NCI-H748 treated with DMSO at 0.1 percent for 48 hours (cell line): ENCODE measurements at regions not wholly inside any gene's neighbourhood (a gene's known extent, or its start where the extent isn't known, plus 50 kb on each side); places are given as distances from the start of the nearest gene placed in this dataset.
"Not testable (repeated sequence)": the region's sequence is repeated elsewhere in the genome, so short reads cannot be mapped to it uniquely, and the experiment has no call there.

ENCODE experiments used
- DNase-seq: peaks from one replicate; lab custom pipeline; 2025; lab: John Stamatoyannopoulos, UW

GRCh38 chr14:43296061-43296460 is 1211.0 kb downstream of the FSCB start:
- DNase-seq: not testable (repeated sequence)

DNA sequence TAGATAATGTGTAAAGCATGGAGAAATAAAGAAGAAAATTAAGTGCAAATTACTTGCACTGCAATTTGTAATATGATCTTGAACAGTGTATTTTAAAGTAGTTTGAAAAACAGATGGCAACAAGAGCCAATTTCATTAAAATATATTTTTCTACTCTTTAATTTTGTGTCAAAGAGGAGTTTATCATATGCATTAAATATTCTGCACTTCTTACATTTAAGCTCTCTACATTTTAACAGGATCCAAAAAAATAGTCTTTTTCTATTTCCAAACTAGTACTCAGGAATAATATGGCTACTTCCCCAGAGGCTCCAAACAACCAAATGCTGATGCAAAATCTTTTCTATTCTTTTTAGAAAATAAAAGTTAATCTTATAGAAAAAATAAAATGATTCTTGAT is 1221.5 kb downstream of the FSCB start:
- no peak for DNase-seq

DNA sequence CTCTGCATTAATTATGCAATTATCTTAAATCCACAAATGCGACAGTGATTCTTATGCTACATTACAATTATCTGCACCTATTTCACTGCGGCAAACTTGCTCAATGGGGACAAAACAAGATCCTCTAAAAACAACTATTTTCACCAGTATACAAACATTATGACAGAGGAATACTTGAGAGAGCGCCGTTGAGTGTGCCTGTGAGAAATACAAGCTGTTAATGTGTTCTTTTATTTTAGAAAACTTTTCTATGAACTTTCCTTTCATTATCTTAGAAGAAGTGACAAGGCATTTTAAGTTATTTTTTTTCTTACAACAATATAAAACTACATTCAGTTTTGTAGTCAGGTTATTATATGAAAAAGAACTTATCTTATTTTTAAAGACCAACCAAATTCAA is 1247.0 kb downstream of the FSCB start:
- no peak for DNase-seq

- no peak for DNase-seq
These were observed 1248.7 kb downstream of the FSCB start for GRCh38 chr14:43258396-43258795.

DNA sequence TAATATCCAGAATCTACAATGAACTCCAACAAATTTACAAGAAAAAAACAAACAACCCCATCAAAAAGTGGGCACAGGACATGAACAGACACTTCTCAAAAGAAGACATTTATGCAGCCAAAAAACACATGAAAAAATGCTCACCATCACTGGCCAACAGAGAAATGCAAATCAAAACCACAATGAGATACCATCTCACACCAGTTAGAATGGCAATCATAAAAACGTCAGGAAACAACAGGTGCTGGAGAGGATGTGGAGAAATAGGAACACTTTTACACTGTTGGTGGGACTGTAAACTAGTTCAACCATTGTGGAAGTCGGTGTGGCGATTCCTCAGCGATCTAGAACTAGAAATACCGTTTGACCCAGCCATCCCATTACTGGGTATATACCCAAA is 1250.1 kb downstream of the FSCB start:
- not testable (repeated sequence) for DNase-seq

- DNase-seq: no peak
These were observed 1254.2 kb downstream of the FSCB start for GRCh38 chr14:43252866-43253265.

- no peak for DNase-seq
These were observed 1257.5 kb downstream of the FSCB start for GRCh38 chr14:43249591-43249990.

DNA sequence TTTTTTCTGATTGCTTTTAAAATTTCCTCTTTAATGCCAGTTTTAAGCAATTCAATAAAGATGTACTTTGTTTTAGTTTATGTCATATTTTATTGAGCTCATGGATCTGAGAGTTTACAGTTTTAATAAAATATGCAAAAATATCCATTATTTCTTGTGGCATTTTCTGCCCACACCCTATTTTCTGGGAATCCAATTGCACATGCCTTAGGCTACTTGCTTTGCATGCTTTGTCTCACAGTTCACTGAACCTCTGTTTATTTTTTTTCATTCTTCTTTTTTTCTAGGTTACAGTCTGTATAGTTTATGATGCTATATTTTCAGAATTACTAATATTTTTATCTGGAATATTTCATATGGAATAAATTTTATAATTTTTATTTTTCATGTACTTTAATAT is 1258.0 kb downstream of the FSCB start:
- no peak for DNase-seq

DNA sequence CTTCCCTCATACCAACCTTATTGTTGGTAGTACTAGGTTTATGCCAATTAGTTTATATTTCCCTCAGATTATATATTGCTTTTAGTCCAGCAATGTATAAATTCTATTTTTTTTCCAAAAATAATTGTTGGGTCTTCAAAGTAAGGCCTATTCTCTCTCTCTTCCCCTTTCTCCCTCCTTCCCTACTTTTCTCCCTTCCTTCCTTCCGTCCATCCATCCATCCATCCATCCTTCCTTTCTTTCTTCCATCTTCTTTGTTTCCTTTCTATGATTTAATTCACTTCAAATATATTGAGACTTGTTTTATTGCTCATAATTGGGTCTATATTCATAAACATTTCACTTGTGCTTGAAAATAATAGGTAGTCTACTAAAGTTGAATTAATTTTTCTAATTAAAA is 1259.2 kb downstream of the FSCB start:
- no peak for DNase-seq

DNA sequence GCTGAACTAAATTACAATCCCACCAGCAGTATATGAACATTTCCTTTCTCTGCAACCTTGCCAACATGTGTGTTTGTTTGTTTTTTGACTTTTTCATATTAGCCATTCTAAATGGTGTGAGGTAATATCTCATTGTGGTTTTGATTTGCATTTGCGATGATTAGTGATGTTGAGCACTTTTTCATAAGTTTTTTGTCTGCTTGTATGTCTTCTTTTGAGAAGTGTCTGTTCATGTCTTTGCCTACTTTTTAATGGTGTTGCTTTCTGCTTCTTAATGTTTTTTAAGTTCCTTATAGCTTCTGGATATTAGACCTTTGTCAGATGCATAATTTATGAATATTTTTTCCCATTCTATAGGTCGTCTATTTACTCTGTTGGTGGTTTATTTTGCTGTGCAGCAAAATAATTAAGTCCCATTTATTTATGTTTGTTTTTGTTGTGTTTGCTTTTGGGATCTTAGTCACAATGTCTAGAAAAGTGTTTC is 1262.9 kb downstream of the FSCB start:
- no peak for DNase-seq

GRCh38 chr14:43243168-43243567 is 1263.9 kb downstream of the FSCB start:
- no peak for DNase-seq

GRCh38 chr14:43232261-43232660 is 1274.8 kb downstream of the FSCB start:
- no peak for DNase-seq

DNA sequence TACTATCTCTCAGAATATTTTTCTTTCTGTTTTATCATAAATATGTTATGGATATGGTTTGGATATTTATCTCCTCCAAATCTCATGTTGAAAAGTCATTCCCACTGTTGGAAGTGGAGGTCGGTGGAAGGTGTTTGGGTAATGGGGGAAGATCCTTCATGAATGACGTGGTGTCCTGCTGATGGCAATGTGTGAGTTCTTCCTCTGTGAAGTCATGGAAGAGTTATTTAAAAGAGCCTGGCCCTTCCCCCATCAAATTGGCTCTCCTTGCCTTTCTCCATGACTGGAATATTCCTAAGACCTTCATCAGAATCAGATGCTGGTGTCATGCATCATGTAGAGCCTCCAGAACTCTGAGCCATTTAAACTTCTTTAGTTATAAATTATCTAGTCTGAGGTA is 1291.6 kb downstream of the FSCB start:
- no peak for DNase-seq

- no peak for DNase-seq
These were observed 1299.9 kb downstream of the FSCB start for GRCh38 chr14:43207189-43207588.

DNA sequence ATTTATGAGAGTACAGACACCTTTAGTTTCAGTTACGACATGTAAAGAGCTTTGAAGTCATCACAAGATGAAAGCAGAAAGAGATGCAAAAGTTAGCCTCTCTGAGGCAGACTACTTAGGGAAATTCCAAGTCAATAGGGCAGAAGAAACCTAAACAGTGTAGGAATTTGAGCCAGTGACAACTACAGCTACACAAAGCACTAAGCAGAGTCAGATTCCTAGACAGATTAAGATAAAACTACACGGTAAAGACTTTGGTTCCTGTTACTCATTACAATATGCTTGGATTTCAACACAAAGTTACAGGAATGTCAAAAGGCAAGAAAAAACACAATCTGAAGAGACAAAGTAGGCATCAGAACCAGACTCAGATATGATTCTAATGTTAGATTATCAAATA is 1302.3 kb downstream of the FSCB start:
- DNase-seq: no peak

- no peak for DNase-seq
These were observed 1306.6 kb downstream of the FSCB start for GRCh38 chr14:43200519-43200918.

DNA sequence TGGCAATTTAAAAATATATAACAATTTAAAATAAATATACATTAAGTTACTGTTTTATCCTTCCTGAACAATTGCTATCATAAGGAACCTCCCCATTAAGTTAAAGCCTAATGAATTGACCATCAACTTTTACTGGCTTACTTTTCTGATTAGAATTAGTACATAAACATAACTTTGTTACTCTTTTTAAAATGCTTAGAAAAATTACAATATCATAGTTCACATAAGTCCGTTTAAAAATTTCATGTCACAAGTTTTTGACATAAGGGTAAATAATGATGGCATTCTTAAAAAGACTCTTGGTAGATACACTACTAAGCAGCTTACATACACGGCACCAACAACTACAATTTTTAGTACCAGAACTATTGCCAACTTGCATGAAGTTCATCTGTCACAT is 1308.6 kb downstream of the FSCB start:
- no peak for DNase-seq

DNA sequence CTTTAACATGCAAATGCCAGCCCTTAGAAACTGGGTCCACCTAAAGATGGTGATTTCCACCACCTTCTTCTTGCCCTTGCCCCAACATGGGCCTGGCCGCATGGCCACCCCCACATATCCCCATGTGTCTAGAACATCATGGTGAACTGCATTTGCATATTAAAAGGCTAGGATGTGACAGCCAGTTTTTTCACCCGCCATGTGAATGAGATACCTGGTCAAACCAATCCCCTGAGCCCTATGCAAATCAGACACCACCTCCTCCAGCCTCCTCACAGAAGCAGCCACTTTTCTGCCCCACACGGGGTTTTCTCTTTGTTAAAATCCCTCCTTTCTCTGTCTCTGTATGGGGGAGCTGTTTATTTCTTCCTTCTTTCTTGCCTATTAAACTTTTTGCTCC is 1322.5 kb downstream of the FSCB start:
- DNase-seq: no peak

GRCh38 chr14:43183916-43184315 is 1323.2 kb downstream of the FSCB start:
- DNase-seq: no peak

DNA sequence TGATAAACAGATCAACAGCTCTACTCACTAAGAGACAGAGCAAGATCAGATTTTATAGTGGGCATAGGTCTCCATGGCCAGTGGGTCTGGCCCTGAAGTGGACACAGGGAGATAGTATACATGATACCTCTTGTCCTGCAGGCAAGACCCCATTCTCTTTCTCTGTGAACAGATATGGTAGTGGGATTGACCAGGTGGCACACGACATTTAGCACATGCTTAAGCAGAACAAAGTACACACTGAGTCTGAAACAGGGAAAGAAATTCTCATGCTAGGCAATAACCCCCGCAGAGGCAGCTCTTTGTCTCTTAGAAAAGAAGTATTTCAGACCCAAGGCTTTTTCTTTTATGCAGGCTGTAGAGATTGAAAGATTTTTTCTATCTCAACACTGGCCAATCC is 1331.2 kb downstream of the FSCB start:
- DNase-seq: no peak

GRCh38 chr14:43172899-43173548 is 1334.1 kb downstream of the FSCB start:
- no peak for DNase-seq

DNA sequence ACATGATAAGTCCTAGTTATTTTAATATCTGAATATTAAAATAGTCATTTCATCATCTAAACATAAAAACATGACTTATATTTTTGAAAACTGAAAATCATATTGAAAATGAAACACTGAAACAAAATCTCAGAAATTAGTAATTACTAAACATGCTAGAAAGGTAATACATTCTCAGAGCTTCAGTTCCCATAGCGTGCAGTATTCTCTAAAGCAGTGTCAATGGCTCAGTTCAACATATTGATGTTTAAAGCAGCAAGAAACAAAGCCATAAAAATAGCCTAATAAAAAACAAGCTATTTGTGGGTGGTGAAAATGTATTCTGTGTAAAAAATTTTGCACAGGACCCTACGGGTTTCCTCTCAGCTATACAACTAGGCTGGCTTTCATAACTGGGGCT is 1337.4 kb downstream of the FSCB start:
- no peak for DNase-seq

DNA sequence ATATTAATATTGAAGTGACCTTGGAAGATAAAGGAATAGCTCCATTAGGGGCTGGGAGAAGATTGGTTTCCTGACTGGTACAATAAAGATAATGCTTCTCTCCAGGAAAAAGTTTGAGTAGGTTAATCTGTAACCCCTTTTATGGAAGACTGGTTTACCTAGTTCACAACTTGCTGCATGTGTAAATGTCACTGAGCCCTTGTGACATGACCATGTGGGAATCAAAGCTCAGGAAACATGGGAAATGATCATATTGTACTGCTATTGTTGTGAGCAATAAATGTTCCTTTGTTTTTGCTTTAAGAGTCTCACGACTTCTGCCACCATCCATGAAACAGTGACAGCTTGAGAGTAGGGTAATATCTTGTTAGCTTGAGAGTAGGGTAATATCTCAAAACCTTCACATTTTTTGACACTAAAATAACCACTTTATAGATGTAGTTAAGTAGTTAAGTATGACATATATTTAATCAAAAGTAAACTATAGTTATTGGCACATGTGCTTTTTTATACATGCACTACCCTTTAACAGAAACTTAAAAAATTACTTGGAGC is 1338.6 kb downstream of the FSCB start:
- DNase-seq: no peak

DNA sequence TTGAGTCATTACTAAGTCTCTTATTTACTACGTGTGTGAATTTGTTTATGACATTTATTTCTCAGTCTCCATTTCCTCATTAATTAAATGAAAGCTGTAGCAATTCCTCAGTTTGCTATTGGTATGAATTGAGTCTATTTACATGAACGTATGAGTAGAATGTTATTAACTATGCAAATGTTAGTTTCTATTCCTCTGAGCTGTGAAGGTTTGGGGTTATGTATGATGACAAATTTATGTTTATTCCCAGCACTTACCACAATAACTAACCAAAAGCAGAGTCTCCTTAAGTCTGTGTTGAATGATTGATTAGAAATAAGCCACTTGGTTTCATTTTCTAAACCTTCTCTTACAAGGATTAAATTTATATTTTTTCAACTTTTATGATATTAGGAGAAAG is 1340.9 kb downstream of the FSCB start:
- no peak for DNase-seq
